ENCODE measurements at regions not wholly inside any gene's neighbourhood (a gene's known extent, or its start where the extent isn't known, plus 50 kb on each side); places are given as distances from the start of the nearest gene placed in this dataset.
"Not testable (repeated sequence)": the region's sequence is repeated elsewhere in the genome, so short reads cannot be mapped to it uniquely, and the experiment has no call there.

DNA sequence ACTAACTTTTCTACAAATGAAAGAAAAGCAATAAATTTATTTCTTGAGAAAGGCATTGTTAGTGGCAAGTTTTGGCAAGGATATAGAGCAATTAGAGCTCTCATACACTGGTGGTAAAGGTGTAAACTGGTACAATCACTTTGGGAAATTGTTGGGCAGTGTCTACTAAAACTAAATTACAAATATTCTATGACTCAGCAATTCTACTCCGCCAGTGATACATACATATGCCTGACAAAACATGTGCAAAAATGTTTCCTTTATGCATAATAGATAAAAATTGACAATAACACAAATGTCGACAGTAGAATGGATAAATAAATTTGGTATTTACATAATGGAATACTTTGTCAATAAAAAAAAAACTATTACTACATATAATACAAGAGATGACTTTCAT is 96.3 kb upstream of the SATB2 start:
- 64 to 80% methylated on average over 2 of the region's 2 CpGs for WGBS, 2 donors
- no peak for ATAC-seq

DNA sequence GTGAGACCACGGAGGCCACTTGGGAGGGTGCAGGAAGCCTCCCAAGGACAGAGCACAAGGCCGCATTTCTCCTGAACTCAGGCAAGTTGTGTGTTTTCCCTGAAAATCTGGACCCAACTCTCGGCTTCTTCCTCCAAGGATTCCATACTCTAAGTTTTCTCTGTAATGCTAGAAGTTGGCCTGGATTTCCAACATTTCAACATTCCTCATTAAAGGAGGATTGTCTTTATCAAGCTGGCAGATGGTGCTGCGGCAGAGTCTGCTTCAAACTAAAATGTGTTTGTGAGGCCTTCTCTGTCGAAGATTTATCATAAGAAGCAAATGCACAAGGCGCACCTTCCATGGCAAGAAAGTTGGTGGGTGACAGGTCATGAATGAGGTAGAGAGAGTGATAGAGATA is 94.4 kb upstream of the SATB2 start:
- TF ChIP-seq, protein P1, sequence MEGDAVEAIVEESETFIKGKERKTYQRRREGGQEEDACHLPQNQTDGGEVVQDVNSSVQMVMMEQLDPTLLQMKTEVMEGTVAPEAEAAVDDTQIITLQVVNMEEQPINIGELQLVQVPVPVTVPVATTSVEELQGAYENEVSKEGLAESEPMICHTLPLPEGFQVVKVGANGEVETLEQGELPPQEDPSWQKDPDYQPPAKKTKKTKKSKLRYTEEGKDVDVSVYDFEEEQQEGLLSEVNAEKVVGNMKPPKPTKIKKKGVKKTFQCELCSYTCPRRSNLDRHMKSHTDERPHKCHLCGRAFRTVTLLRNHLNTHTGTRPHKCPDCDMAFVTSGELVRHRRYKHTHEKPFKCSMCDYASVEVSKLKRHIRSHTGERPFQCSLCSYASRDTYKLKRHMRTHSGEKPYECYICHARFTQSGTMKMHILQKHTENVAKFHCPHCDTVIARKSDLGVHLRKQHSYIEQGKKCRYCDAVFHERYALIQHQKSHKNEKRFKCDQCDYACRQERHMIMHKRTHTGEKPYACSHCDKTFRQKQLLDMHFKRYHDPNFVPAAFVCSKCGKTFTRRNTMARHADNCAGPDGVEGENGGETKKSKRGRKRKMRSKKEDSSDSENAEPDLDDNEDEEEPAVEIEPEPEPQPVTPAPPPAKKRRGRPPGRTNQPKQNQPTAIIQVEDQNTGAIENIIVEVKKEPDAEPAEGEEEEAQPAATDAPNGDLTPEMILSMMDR (IDR thresholded peaks at IDR 0.05): no peak
- no peak for TF ChIP-seq POLR2A (IDR thresholded peaks at IDR 0.05)
- Histone ChIP-seq H3K27me3 (no peaks in the 10 kb centered on the region), H3K4me1 (no peaks in the 10 kb centered on the region), H3K9me3 (no peaks in the 10 kb centered on the region), H3K27ac (no peak overlapping the region), H3K36me3 (replicated peaks in 1 of 2; ENCODE audit: insufficient read depth in 1 of 2, low read depth in 2 of 2) (no peaks in the 10 kb centered on the region), H3K4me3 (no peak overlapping the region)
- WGBS, 2 donors: 68 to 77% methylated on average over 6 of the region's 6 CpGs
- ATAC-seq (no peak), DNase-seq (no peak)
- intact Hi-C loops (cut with DNase I): no loop called here

More for the DNA sequence above, 96.3 kb upstream of the SATB2 start:
- Histone ChIP-seq H3K27me3 (no peaks in the 10 kb centered on the region), H3K4me3 (no peak overlapping the region), H3K9me3 (no peaks in the 10 kb centered on the region), H3K36me3 (replicated peaks in 1 of 2; ENCODE audit: insufficient read depth in 1 of 2, low read depth in 2 of 2) (no peaks in the 10 kb centered on the region), H3K27ac (no peak overlapping the region), H3K4me1 (no peaks in the 10 kb centered on the region)
- no peak for DNase-seq
- no peak for TF ChIP-seq POLR2A (IDR thresholded peaks at IDR 0.05)
- TF ChIP-seq, protein P1 (IDR thresholded peaks at IDR 0.05): no peak
- intact Hi-C loops (cut with DNase I): no loop called here

DNA sequence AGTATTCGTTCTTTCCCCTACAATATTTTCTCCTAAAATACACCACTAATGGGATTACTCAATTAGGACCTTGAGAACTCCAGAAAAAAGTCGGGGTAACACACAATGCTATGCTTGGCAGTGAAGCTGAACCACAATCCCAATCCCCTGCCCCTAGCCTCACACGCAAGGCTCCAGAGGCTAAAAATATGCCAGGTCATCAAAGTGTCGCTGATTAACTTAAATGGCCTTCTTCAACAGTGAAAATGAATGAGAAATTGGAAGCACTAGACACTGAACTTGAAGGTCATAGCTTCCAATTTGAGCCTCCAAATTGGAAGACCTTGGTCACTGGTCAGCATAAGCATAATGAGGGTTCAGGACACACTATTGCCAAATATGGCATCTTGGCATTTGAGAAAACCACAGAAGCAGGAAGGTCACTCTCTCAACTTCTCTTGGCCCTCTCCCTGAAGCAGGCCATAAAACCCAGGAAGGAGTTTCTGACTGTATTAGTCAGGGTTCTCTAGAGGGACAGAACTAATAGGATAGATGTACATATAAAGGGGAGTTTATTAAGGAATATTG is 86.0 kb upstream of the SATB2 start:
- Histone ChIP-seq H3K4me1 (no peaks in the 10 kb centered on the region), H3K36me3 (replicated peaks in 1 of 2; ENCODE audit: insufficient read depth in 1 of 2, low read depth in 2 of 2) (no peaks in the 10 kb centered on the region), H3K27ac (no peak overlapping the region), H3K27me3 (no peaks in the 10 kb centered on the region), H3K9me3 (no peaks in the 10 kb centered on the region), H3K4me3 (no peak overlapping the region)
- 70 to 74% methylated on average over 4 of the region's 4 CpGs for WGBS, 2 donors
- DNase-seq (no peak), ATAC-seq (no peak)
- no peak for TF ChIP-seq POLR2A (IDR thresholded peaks at IDR 0.05)
- TF ChIP-seq, protein P1 (IDR thresholded peaks at IDR 0.05): no peak
- intact Hi-C loops (cut with DNase I): no loop called here

DNA sequence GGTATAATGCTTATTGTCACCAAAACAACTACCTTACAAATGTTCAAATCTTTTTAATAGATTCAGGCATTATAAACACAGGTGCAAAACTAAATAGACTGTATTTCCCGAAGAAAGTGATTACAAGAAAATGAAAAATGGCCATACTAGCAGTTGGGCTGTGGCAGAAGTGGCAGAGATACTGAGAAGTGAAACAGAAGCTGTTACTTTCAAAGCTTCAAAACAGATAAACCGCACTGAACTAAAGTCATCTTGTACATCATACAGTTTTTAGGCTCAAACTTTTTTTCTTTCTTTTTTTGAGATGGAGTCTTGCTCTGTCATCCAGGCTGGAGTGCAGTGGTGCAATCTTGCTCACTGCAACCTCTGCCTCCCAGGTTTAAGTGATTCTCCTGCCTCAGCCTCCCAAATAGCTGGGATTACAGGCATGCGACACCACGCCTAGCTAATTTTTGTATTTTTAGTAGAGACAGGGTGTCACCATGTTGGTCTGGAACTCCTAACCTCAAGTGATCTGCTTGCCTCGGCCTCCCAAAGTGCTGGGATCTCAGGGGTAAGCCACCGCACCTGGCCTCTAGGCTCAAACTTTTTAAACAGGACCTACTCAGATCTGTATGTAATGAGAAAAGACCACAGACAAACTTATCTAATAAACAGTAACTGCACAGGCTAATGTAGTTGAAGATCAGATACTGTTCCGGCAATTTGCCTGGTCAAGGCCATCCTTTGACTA is 77.9 kb upstream of the SATB2 start:
- TF ChIP-seq, protein P1 (IDR thresholded peaks at IDR 0.05): no peak
- no peak for TF ChIP-seq POLR2A (IDR thresholded peaks at IDR 0.05)
- ATAC-seq: no peak
- H3K27me3 ChIP-seq: no peaks in the 10 kb centered on the region

DNA sequence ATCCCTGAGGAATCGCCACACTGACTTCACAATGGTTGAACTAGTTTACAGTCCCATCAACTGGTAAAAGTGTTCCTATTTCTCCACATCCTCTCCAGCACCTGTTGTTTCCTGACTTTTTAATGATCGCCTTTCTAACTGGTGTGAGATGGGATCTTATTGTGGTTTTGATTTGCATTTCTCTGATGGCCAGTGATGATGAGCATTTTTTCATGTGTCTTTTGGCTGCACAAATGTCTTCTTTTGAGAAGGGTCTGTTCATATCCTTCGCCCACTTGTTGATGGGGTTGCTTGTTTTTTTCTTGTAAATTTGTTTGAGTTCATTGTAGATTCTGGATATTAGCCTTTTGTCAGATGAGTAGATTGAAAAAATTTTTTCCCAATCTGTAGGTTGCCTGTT is 76.1 kb upstream of the SATB2 start:
- WGBS, 2 donors: 67 to 81% methylated on average over 3 of the region's 3 CpGs
- H3K4me3 ChIP-seq; H3K27ac ChIP-seq; H3K27me3 ChIP-seq; H3K9me3 ChIP-seq; DNase-seq; H3K4me1 ChIP-seq; ATAC-seq; H3K36me3 ChIP-seq (replicated peaks in 1 of 2; ENCODE audit: insufficient read depth in 1 of 2, low read depth in 2 of 2); intact Hi-C loops (cut with DNase I): not testable (repeated sequence)

More for the DNA sequence above, 77.9 kb upstream of the SATB2 start:
- DNase-seq: no peak
- intact Hi-C loops (cut with DNase I): no loop called here
- no peaks in the 10 kb centered on the region for H3K36me3 ChIP-seq (replicated peaks in 1 of 2; ENCODE audit: insufficient read depth in 1 of 2, low read depth in 2 of 2)
- H3K4me3 ChIP-seq: no peak overlapping the region
- no peaks in the 10 kb centered on the region for H3K9me3 ChIP-seq
- WGBS, 2 donors: 58 to 61% methylated on average over 7 of the region's 7 CpGs
- H3K4me1 ChIP-seq: no peaks in the 10 kb centered on the region
- no peak overlapping the region for H3K27ac ChIP-seq
